ENCODE measurements at regions not wholly inside any gene's neighbourhood (a gene's known extent, or its start where the extent isn't known, plus 50 kb on each side); places are given as distances from the start of the nearest gene placed in this dataset.

GRCh38 chr3:192042116-192042515, 581.2 kb downstream of the PYDC2 start:
- TF ChIP-seq CTCF (IDR thresholded peaks at IDR 0.05; ENCODE audit: low read depth, low read length, poor library complexity, severe bottlenecking) (no peak), EZH2phosphoT487 (IDR thresholded peaks at IDR 0.05; ENCODE audit: borderline replicate concordance, low read length) (no peak)

All from DOHH2 (cell line).